Neural cell (in vitro differentiated cells): ENCODE measurements at regions not wholly inside any gene's neighbourhood (a gene's known extent, or its start where the extent isn't known, plus 50 kb on each side); places are given as distances from the start of the nearest gene placed in this dataset.

ENCODE experiments used
- CTCF ChIP-seq: fragments of 450-650 bp; IDR thresholded peaks from 2 replicates; pipeline ENCODE4 v1.5.1; 2014; ENCODE audit warnings: antibody characterized with exemption, mild to moderate bottlenecking, moderate library complexity; ENCODE audit not compliant: poor library complexity, severe bottlenecking
- MXI1 ChIP-seq: fragments of 450-650 bp; conservative IDR thresholded peaks from 2 replicates; pipeline ENCODE4 v1.6.1; 2014; ENCODE audit warnings: antibody characterized with exemption, mild to moderate bottlenecking; ENCODE audit not compliant: poor library complexity, severe bottlenecking

GRCh38 chr10:118958559-118958958 is 71.0 kb upstream of the NANOS1 start:
- TF ChIP-seq MXI1 (no peak), CTCF (no peak)
